Activated CD4-positive, alpha-beta memory T cell treated with anti-CD3 and anti-CD28 coated beads for 36 hours (primary cell): ENCODE measurements at regions not wholly inside any gene's neighbourhood (a gene's known extent, or its start where the extent isn't known, plus 50 kb on each side); places are given as distances from the start of the nearest gene placed in this dataset.

Experiments used
- CTCF ChIA-PET: fragments of 350-600 bp; sonication (Branson Sonifier 250); formaldehyde crosslinking; loops from one replicate; lab custom pipeline; 2021; ENCODE audit warnings: antibody characterized with exemption, inconsistent platforms; lab: Charles Lee
- POLR2A ChIA-PET: fragments of 350-600 bp; sonication (Branson Sonifier 250); formaldehyde crosslinking; loops from one replicate; lab custom pipeline; 2021; ENCODE audit warnings: antibody characterized with exemption; lab: Charles Lee
- DNase-seq: peaks from one replicate; pipeline ENCODE4 v3.0.0-alpha.2; 2020
- H3K27ac Mint-ChIP-seq: one replicate; pipeline ENCODE4 v1.8.0; 2021; ENCODE audit warnings: mixed read lengths
- H3K27me3 Mint-ChIP-seq: one replicate; pipeline ENCODE4 v1.8.0; 2021; ENCODE audit warnings: mixed read lengths
- H3K36me3 Mint-ChIP-seq: one replicate; pipeline ENCODE4 v1.8.0; 2021; ENCODE audit warnings: mixed read lengths
- H3K4me1 Mint-ChIP-seq: one replicate; pipeline ENCODE4 v1.8.0; 2021; ENCODE audit warnings: low read depth, mixed read lengths
- H3K4me3 Mint-ChIP-seq: one replicate; pipeline ENCODE4 v1.8.0; 2021; ENCODE audit warnings: mild to moderate bottlenecking, mixed read lengths
- H3K9me3 Mint-ChIP-seq: one replicate; pipeline ENCODE4 v1.8.0; 2021; ENCODE audit warnings: mixed read lengths
- intact Hi-C: fragments of 100-400 bp; cut with micrococcal nuclease; formaldehyde crosslinking; loops from one replicate; pipeline ENCODE4 v1.15.1; 2023

- POLR2A ChIA-PET = no interaction called here
- CTCF ChIA-PET = no interaction called here
- Mint-ChIP-seq H3K4me1 (no peaks in the 10 kb centered on the region), H3K4me3 (no peak overlapping the region), H3K36me3 (no peaks in the 10 kb centered on the region), H3K9me3 (no peaks in the 10 kb centered on the region), H3K27me3 (peaks cover 2% of the 10 kb centered on the region), H3K27ac (no peak overlapping the region)
- intact Hi-C loops = no loop called here
- no peak for DNase-seq
These were observed 119.0 kb upstream of the GNPDA2 start for GRCh38 chr4:44845309-44845708.

- intact Hi-C loops = no loop called here
- Mint-ChIP-seq H3K4me1 (no peaks in the 10 kb centered on the region), H3K27me3 (peaks cover 2% of the 10 kb centered on the region), H3K9me3 (no peaks in the 10 kb centered on the region), H3K36me3 (no peaks in the 10 kb centered on the region), H3K4me3 (no peak overlapping the region), H3K27ac (no peak overlapping the region)
- CTCF ChIA-PET = no interaction called here
- DNase-seq = no peak
- POLR2A ChIA-PET = no interaction called here
These were observed 116.2 kb upstream of the GNPDA2 start for GRCh38 chr4:44842531-44842930.

GRCh38 chr4:44817930-44818329 lies 91.6 kb upstream of the GNPDA2 start:
- CTCF ChIA-PET = interaction anchor here (0.5 kb wide), 1 partner anchor 84 kb away, joined by 3 read pairs; no protein-coding TSS in a partner anchor
- no peaks in the 10 kb centered on the region for H3K36me3 Mint-ChIP-seq
- no peaks in the 10 kb centered on the region for H3K4me1 Mint-ChIP-seq
- no peak overlapping the region for H3K4me3 Mint-ChIP-seq
- DNase-seq = no peak
- no peak overlapping the region for H3K27ac Mint-ChIP-seq
- H3K27me3 Mint-ChIP-seq = no peaks in the 10 kb centered on the region
- peaks cover 5% of the 10 kb centered on the region for H3K9me3 Mint-ChIP-seq
- intact Hi-C loops = no loop called here
- POLR2A ChIA-PET = no interaction called here

- no peaks in the 10 kb centered on the region for H3K9me3 Mint-ChIP-seq
- ChIA-PET CTCF (no interaction called here), POLR2A (no interaction called here)
- no peak overlapping the region for H3K27ac Mint-ChIP-seq
- intact Hi-C loops = no loop called here
- no peaks in the 10 kb centered on the region for H3K36me3 Mint-ChIP-seq
- no peak for DNase-seq
- no peaks in the 10 kb centered on the region for H3K27me3 Mint-ChIP-seq
- no peak overlapping the region for H3K4me3 Mint-ChIP-seq
- peaks cover 6% of the 10 kb centered on the region for H3K4me1 Mint-ChIP-seq
These were observed 79.7 kb upstream of the GNPDA2 start for GRCh38 chr4:44806071-44806470.

- Mint-ChIP-seq H3K4me1 (peaks cover 6% of the 10 kb centered on the region), H3K27me3 (no peaks in the 10 kb centered on the region), H3K36me3 (no peaks in the 10 kb centered on the region), H3K9me3 (peaks cover 3% of the 10 kb centered on the region), H3K27ac (no peak overlapping the region), H3K4me3 (no peak overlapping the region)
- intact Hi-C loops = no loop called here
- CTCF ChIA-PET = no interaction called here
- DNase-seq = no peak
- POLR2A ChIA-PET = no interaction called here
These were observed 77.9 kb upstream of the GNPDA2 start for GRCh38 chr4:44804301-44804700.

- H3K27ac Mint-ChIP-seq = no peak overlapping the region
- ChIA-PET POLR2A (no interaction called here), CTCF (no interaction called here)
- H3K4me3 Mint-ChIP-seq = no peak overlapping the region
- peaks cover 3% of the 10 kb centered on the region for H3K4me1 Mint-ChIP-seq
- no peak for DNase-seq
- H3K9me3 Mint-ChIP-seq = peaks cover 19% of the 10 kb centered on the region
- H3K27me3 Mint-ChIP-seq = no peaks in the 10 kb centered on the region
- peaks cover 1% of the 10 kb centered on the region for H3K36me3 Mint-ChIP-seq
- intact Hi-C loops = no loop called here
These were observed 75.0 kb upstream of the GNPDA2 start for GRCh38 chr4:44801384-44801783.

- no peak for DNase-seq
- intact Hi-C loops = no loop called here
- no peak overlapping the region for H3K27ac Mint-ChIP-seq
- no peaks in the 10 kb centered on the region for H3K36me3 Mint-ChIP-seq
- CTCF ChIA-PET = no interaction called here
- H3K4me3 Mint-ChIP-seq = no peak overlapping the region
- POLR2A ChIA-PET = no interaction called here
- H3K27me3 Mint-ChIP-seq = peaks cover 2% of the 10 kb centered on the region
- no peaks in the 10 kb centered on the region for H3K4me1 Mint-ChIP-seq
- peaks cover 4% of the 10 kb centered on the region for H3K9me3 Mint-ChIP-seq
These were observed 65.5 kb upstream of the GNPDA2 start for GRCh38 chr4:44791831-44792230.

- Mint-ChIP-seq H3K4me1 (no peaks in the 10 kb centered on the region), H3K27ac (no peak overlapping the region), H3K4me3 (no peak overlapping the region), H3K27me3 (peaks cover 3% of the 10 kb centered on the region), H3K36me3 (no peaks in the 10 kb centered on the region), H3K9me3 (peaks cover 10% of the 10 kb centered on the region)
- no peak for DNase-seq
- intact Hi-C loops = no loop called here
- ChIA-PET CTCF (no interaction called here), POLR2A (no interaction called here)
These were observed 50.8 kb upstream of the GNPDA2 start for GRCh38 chr4:44777115-44777514.
